HPDE6-E6E7 (cell line): ENCODE measurements at regions not wholly inside any gene's neighbourhood (a gene's known extent, or its start where the extent isn't known, plus 50 kb on each side); places are given as distances from the start of the nearest gene placed in this dataset.
"Not testable (repeated sequence)": the region's sequence is repeated elsewhere in the genome, so short reads cannot be mapped to it uniquely, and the experiment has no call there.

ENCODE experiments used
- DNase-seq: peaks from one replicate; pipeline ENCODE4 v3.0.0; 2011; ENCODE audit warnings: missing footprints; ENCODE audit errors: extremely low spot score

DNA sequence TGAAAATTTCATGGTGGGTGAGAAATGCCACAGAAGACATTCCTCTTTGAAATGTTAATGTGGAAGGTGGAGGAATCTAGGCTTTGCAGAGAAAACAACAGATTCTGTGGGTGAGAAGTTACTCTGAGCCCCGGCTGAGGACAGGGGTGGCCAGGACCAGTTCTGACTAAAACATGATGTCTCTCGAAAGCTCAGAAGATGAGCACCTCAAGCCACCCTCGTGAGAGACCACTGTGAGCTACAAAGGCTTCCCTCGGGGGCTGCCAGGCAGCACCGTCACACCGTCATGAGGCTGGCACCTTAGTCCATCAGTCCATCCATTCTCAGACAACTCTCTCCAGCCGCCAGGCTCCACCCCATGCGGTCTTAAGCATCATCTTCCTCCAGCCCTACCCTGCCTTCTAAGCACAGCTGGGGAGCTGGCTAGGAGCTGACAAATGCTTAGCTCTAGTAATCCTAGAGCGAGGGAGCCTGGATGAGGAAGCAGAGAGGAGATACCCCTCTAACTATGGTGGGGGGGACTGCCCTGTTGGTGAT is 360.5 kb downstream of the SHANK2 start:
- DNase-seq, result no peak

DNA sequence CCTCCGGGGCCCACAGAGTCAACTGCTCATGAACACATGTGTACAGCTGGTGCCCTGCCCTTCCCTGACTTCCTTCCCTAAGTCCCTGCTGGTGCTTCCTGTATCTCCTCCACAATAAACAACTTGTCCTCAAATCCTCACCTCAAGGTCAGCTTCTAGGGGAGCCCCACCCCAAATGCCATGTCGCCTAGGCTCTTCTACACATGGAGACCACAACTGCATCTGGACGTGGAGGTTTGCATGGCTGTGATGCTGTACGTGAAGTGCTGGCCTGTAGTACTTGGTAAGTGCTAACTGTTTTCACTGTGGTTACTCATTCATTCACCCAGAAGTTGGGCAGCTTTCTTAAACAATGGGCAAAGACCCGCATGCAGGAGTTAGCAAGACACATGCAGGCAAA is 359.5 kb downstream of the SHANK2 start:
- DNase-seq, result no peak

- DNase-seq, result no peak
Observed at GRCh38 chr11:70894566-70895365, 357.6 kb downstream of the SHANK2 start.

GRCh38 chr11:70895366-70895670 is 357.1 kb downstream of the SHANK2 start:
- DNase-seq, result no peak

GRCh38 chr11:70897429-70897828 is 354.9 kb downstream of the SHANK2 start:
- no peak for DNase-seq

DNA sequence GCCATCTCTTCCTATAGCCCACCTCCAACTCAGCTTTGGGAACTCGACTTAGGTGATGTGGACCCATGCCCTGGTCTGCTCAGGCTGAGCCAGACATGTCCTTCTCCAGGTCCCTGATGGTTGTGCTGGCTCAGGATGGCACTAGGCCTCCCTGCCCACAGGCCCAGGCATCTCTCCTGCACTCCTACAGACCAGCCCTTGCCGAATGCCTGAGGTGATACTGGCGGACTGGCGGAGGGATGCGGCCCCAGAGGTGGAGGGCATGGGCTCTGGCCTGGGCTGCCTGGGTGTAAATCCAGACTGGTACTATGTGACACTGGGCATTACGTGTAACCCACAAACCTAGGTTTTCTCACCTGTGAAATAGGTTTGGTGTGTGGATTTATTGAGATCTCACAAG is 352.8 kb downstream of the SHANK2 start:
- no peak for DNase-seq

DNA sequence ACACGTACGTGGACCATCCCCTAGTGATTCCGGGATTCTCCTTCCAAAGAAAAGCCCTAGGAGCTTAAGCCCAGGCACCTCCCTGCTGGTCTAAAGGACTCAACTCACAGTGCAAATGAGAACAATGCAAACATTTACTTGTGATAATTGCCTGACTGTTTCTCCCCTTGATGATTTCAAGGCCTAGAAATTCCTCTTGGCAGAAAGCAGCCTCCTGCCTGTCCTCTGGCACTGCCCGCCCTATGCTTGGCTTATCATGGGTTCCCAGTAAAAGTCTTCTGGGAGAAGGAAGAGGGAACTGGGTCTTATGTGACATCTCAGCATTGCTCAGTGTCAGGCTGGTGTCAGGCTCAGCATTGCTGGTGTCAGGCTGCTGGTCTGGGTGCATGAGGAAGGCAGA is 351.8 kb downstream of the SHANK2 start:
- DNase-seq, result no peak

- DNase-seq, result no peak
Observed at GRCh38 chr11:70901951-70902521, 350.3 kb downstream of the SHANK2 start.

DNA sequence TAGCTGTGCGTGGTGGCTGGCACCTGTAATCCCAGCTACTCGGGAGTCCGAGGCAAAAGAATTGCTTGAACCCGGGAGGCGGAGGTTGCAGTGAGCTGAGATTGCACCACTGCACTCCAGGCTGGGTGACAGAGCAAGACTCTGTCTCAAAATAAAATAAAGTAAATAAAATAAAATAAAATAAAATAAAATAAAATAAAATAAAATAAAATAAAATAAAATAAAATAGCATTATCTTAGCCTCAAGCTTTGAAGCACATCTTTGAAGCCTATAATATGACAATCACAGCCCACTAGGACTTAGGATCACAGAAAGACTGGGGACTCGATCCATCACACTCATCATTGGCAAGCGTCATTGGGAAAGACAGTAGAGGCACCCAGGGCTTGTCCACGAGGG is 349.1 kb downstream of the SHANK2 start:
- DNase-seq, result not testable (repeated sequence)

GRCh38 chr11:70906101-70906500 is 346.3 kb downstream of the SHANK2 start:
- DNase-seq, result no peak

- no peak for DNase-seq
Observed at GRCh38 chr11:70908223-70908622, 344.2 kb downstream of the SHANK2 start.

GRCh38 chr11:70910835-70911234 is 341.5 kb downstream of the SHANK2 start:
- no peak for DNase-seq

DNA sequence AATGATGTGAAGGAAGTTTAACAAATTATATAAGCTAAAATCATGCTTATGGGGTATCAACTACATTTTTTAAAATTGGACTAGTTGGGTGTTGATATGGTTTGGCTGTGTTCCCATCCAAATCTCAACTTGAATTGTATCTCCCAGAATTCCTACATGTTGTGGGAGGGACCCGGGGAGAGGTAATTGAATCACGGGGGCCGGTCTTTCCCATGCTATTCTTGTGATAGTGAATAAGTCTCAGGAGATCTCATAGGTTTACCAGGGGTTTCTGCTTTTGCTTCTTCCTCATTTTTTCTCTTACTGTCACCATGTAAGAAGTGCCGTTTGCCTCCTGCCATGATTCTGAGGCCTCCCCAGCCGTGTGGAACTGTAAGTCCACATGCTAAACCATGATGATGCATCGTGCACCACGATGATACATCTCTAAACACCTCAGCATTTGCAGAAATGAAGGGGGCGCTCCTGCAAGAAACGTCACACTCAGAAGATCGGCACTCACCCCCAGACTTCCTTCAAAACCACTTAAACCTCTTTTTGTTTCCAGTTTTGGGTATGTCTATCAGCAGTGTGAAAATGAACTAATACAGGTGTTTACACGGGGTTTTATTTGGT is 340.0 kb downstream of the SHANK2 start:
- no peak for DNase-seq

- no peak for DNase-seq
Observed at GRCh38 chr11:70913715-70914231, 338.6 kb downstream of the SHANK2 start.

GRCh38 chr11:70914496-70914895 is 337.9 kb downstream of the SHANK2 start:
- DNase-seq, result no peak

DNA sequence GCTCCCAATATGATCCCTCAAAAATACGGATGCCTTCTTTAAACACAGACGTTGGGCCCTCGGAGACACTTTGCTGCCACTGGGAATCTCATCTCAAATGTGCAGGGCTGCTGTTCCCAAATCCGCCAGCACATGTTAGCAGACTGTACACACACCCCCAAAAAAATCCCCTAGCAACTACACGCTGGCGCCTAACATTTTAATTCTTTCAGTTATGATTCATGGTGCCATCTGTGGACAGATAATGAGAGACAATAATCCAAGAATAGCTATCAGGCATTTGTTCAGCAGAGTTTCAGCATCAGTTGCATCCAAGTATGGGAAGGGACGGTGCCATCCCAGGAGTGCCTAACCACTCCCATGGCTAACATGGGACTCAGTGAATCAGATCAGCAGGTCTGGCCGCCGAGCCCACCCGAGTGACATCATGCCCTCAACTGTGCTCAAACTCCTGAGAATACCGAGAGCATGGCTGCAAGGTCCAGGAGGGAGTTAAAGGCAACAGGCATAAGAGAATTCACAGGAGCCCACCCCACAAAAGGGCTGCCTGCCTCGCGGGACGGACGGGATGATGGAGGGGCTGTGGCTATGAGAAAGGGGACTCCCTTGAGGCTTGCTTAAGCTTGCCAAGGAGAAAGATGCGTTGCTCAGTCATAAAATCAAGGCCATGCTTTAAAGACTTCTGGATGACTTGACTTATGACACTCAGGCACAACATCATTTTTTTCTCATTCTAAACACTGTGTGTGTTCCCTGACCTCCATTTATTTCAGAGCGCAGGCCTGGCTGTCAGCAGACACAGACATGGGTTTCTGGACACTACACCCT is 337.0 kb downstream of the SHANK2 start:
- no peak for DNase-seq

- DNase-seq, result no peak
Observed at GRCh38 chr11:70916351-70916750, 336.0 kb downstream of the SHANK2 start.

GRCh38 chr11:70918242-70918641 is 334.1 kb downstream of the SHANK2 start:
- DNase-seq, result no peak

DNA sequence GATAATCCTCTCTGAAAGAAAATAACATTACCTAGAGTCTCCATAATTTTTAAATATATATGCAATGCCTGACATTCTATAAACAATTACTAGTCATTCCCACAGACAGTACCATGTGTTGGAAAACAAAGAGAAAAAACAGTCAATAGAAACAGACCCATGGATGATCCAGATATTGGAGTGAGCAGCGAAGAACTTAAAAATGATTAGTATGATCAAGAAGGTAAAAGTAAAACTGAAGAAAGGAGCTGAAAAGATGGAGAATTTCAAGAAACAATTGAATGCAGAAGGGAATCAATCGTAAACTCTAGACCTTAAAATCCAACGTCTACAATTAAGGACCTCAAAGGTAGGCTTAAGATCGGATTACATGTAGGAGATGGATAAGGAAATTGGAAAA is 330.6 kb downstream of the SHANK2 start:
- no peak for DNase-seq

DNA sequence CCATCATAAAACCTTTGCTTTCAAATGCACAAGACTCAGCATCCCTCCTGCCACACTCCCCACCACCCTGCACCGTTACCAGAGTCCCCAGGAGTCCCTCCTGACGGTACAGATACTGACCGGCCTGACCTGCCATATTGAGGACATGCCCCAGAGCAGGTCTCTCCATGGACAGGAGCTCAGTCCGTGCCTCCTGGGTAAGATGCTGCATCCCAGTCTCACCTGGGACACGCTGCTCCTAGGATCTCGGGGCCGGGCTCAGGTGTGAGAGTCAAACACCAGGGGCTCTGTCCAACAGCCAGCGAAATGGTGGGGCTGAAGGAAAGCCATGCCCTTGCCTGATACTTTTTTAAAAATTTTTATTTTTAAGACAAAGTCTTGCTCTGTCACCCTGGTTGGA is 328.3 kb downstream of the SHANK2 start:
- DNase-seq, result no peak

GRCh38 chr11:70925238-70925637 is 327.1 kb downstream of the SHANK2 start:
- no peak for DNase-seq
